Pancreas (tissue), 10 donors: ENCODE measurements at regions not wholly inside any gene's neighbourhood (a gene's known extent, or its start where the extent isn't known, plus 50 kb on each side); places are given as distances from the start of the nearest gene placed in this dataset.
"Not testable (repeated sequence)": the region's sequence is repeated elsewhere in the genome, so short reads cannot be mapped to it uniquely, and the experiment has no call there.

Source experiments
- ATAC-seq, 4 donors: fragments of 200-7000 bp; cut with Tn5 transposase; one replicate each; pipeline versions ENCODE4 v1.8.0 to v1.9.1; 2020; ENCODE audit warnings: mild to moderate bottlenecking in 4 of 4, moderate library complexity in 4 of 4
- DNase-seq, 6 donors: peaks; one replicate each; pipeline ENCODE4 v3.0.0-alpha.2; 2020
- FAIRE-seq: peaks from 2 replicates; lab custom pipeline; 2012; peaks lifted over from hg19 to GRCh38; lab: Jason Lieb, UNC
- H3K27ac ChIP-seq, 4 donors: fragments of 200-600 bp; sonication (generic); 1 replicate in 3 of 4; 2 replicates in 1 of 4; pipeline versions ENCODE4 v1.5.0 to v1.8.0; 2020
- H3K27me3 ChIP-seq, 4 donors: fragments of 200-600 bp; one replicate each; pipeline ENCODE4 v1.8.0; 2021
- H3K36me3 ChIP-seq, 3 donors: fragments of 200-600 bp; sonication (generic) in 1 of 3; one replicate each; pipeline versions ENCODE4 v1.5.0 to v1.8.0; 2020 to 2021
- H3K4me1 ChIP-seq, 3 donors: fragments of 200-600 bp; one replicate each; pipeline ENCODE4 v1.8.0; 2021
- H3K4me3 ChIP-seq, 4 donors: fragments of 200-600 bp; sonication (generic) in 2 of 4; one replicate each; pipeline versions ENCODE4 v1.5.0 to v1.8.0; 2020 to 2021
- H3K9me3 ChIP-seq, 4 donors: fragments of 200-600 bp; one replicate each; pipeline ENCODE4 v1.8.0; 2021
- WGBS, 2 donors: extraction: QIAGEN DNeasy Blood & Tissue Kit; methylation state at CpG; one replicate each; pipeline ENCODE4 v1.1.7; 2013; 5-methylcytosine and 5-hydroxymethylcytosine counted together
- intact Hi-C, 3 donors: fragments of 100-400 bp; cut with DNase I; formaldehyde crosslinking; loops; one replicate each; pipeline versions ENCODE4 v1.11.1 to v1.14.2; 2022
- TF ChIP-seq, protein P1 (sequence below), 4 donors: fragments of 200-600 bp; sonication (generic) in 3 of 4; IDR thresholded peaks; one replicate each; pipeline versions ENCODE4 v1.5.0 to v1.8.0; 2021; ENCODE audit warnings: antibody characterized with exemption in 4 of 4
- donor health status: healthy with polysubstance abuse.
- donor health status: DM: no; HTN: no; CAD: no; lungs with moderate emphysema.
- donor health status: DM: no; HTN: no; CAD: no.
- donor health status: control.
- donor health status: control.
- donor health status: Bipolar disorder and iron deficiency.
- donor health status: DM: yes; HTN: yes; CAD: no.
- donor health status: DM: no; HTN: no; CAD: no.
- donor health status: DM: no; HTN: no; CAD: no.
- donor health status: DM: yes; HTN: yes; CAD: no.

DNA sequence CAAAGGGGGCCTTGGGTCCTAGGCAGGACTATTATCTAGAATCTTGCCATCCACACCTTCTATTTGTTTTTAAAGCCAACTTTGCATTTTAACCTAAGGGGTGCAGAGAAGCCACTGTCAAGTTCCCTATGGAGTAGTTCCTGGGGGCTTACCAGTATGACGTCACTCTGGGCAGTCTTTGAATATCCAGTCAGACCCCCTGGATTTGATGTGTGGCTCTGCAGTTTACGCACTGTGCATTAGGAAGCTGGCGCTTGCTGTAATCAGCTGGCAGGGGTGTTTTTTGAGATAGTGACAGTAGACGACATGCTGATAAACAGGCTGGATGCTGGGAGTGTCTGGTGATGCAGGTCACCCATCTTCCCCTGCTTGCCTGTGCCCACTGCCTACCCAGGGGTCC, 892.7 kb upstream of the ZNF722 start:
- TF ChIP-seq, protein P1, sequence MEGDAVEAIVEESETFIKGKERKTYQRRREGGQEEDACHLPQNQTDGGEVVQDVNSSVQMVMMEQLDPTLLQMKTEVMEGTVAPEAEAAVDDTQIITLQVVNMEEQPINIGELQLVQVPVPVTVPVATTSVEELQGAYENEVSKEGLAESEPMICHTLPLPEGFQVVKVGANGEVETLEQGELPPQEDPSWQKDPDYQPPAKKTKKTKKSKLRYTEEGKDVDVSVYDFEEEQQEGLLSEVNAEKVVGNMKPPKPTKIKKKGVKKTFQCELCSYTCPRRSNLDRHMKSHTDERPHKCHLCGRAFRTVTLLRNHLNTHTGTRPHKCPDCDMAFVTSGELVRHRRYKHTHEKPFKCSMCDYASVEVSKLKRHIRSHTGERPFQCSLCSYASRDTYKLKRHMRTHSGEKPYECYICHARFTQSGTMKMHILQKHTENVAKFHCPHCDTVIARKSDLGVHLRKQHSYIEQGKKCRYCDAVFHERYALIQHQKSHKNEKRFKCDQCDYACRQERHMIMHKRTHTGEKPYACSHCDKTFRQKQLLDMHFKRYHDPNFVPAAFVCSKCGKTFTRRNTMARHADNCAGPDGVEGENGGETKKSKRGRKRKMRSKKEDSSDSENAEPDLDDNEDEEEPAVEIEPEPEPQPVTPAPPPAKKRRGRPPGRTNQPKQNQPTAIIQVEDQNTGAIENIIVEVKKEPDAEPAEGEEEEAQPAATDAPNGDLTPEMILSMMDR (IDR thresholded peaks at IDR 0.05), result no peak
- H3K36me3 ChIP-seq, result no peaks in the 10 kb centered on the region
- no peak for FAIRE-seq
- H3K4me1 ChIP-seq, result no peaks in the 10 kb centered on the region
- no peak for ATAC-seq
- DNase-seq, result no peak
- 65 to 68% methylated on average over 4 of the region's 4 CpGs for WGBS, 2 donors
- no peak overlapping the region for H3K4me3 ChIP-seq
- H3K9me3 ChIP-seq, result no peaks in the 10 kb centered on the region
- intact Hi-C loops, result no loop called here
- H3K27ac ChIP-seq, result no peak overlapping the region
- no peaks in the 10 kb centered on the region for H3K27me3 ChIP-seq

DNA sequence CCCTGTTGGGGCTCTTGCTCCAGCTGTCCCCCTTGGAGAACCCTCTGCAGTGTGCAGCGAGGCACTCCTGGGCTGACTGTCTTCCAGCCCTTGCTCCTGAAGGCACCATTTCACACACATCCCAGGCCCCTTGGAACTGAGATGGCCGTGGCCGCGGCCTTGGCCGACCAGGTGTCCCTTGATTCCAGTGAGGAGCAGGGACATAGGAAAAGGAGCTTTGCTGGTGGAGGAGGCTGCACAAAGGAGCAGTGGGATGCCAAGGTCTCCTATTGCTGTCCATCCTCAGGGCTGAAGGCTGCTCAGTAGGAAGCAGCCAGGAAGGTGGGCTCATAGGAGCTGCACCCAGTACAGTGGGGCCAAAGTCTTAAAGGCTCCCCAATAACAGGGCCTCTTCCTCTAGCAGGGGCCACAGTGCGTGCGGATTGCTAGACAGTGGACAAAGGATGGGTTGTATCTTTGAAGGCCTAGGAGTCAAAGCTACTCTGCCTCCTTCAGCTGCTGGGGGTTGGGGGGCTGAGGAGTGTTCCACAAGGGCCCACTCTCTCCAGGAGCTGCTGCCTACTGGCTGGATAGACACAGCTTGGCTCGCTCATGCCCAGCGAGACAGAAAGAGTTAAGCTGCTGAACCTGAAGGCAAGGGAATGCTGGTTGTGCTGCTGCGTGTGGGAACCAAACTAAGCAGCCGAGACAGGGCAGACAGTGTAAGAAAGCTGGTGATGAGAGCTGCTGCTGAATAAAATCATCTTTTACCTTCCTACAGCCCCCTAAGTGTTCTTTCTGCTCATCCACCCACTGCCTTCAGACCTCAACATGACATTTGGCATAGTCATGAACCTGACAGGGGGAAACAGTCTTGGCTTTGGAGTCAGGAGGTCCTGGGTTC, 891.9 kb upstream of the ZNF722 start:
- WGBS, 2 donors, result 61 to 62% methylated on average over 11 of the region's 11 CpGs
- Histone ChIP-seq H3K9me3 (no peaks in the 10 kb centered on the region), H3K27ac (no peak overlapping the region), H3K4me3 (no peak overlapping the region), H3K27me3 (no peaks in the 10 kb centered on the region), H3K4me1 (no peaks in the 10 kb centered on the region), H3K36me3 (no peaks in the 10 kb centered on the region)
- TF ChIP-seq, protein P1 (IDR thresholded peaks at IDR 0.05), result no peak
- DNase-seq, result peak in 1 of 6 donors; percentile 30
- intact Hi-C loops, result no loop called here
- no peak for ATAC-seq
- no peak for FAIRE-seq

DNA sequence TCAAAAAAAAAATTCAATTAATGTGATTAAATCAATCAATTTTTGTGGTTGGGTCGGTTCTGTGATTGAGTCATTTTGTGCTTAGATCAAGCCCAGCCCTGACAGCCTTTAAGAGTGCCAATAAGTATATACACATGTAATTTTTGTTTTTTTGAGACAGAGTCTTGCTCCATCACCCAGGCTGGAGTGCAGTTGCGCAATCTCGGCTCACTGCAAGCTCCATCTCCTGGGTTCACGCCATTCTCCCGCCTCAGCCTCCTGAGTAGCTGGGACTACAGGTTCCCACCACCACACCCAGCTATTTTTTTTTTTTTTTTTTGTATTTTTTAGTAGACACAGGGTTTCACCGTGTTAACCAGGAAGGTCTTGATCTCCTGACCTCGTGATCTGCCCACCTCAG, 887.1 kb upstream of the ZNF722 start:
- DNase-seq, H3K27me3 ChIP-seq, H3K9me3 ChIP-seq, H3K27ac ChIP-seq, intact Hi-C loops, ATAC-seq, H3K4me1 ChIP-seq, H3K4me3 ChIP-seq, FAIRE-seq, H3K36me3 ChIP-seq: not testable (repeated sequence)
- WGBS, 2 donors, result 53 to 66% methylated on average over 7 of the region's 7 CpGs

DNA sequence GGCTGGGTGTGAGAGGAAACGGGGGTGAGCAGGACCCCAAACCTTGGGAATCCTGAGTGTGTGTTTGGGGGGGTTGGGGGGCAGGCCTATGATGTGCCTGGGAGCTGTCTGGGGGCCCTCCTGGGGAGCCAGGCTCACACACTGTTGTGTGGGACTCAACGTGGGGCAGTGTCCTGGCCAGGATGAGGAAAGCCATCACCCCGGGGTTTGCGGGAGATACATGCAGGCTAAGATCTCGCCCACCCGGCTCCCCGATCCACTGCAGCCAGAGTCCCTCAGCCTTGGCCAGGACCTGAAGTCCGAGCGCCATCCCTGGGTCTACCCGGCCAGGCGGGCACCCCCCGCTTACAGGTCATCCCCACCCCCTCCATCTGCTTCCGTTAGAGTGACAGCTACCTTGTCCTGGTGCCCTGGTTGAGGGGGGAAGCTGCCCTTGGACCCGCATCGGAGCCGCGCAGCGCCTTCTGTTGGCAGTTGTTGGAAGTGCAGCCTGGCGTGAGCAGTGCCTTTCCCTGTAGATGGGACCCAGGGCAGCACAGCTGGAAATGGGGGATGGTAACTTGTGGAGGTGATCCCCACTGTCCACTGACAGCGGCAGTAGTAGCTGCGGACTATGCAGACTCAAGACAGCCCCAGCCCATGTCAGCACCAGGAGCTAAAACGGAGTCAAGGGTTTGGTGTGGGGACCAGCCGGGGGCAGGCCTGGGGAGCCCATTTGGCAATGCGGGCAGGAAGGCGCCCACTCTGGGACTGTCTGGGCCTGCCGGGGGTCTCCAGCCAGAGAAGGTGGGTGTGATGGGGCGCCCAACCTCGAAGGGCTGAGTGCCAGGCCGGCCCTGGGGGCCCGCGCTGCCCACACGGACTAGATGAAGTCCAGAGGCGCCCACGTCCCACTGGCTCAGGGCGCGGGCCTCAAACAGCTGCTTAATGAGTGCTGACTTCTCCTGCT, 885.6 kb upstream of the ZNF722 start:
- no peaks in the 10 kb centered on the region for H3K4me1 ChIP-seq
- TF ChIP-seq, protein P1 (IDR thresholded peaks at IDR 0.05), result no peak
- intact Hi-C loops, result no loop called here
- ATAC-seq, result no peak
- FAIRE-seq, result no peak
- H3K27ac ChIP-seq, result no peak overlapping the region
- 75 to 83% methylated on average over 31 to 36 of the region's 36 CpGs for WGBS, 2 donors
- no peaks in the 10 kb centered on the region for H3K36me3 ChIP-seq
- no peaks in the 10 kb centered on the region for H3K27me3 ChIP-seq
- H3K4me3 ChIP-seq, result no peak overlapping the region
- H3K9me3 ChIP-seq, result no peaks in the 10 kb centered on the region
- peak in 1 of 6 donors; percentile 63 for DNase-seq

DNA sequence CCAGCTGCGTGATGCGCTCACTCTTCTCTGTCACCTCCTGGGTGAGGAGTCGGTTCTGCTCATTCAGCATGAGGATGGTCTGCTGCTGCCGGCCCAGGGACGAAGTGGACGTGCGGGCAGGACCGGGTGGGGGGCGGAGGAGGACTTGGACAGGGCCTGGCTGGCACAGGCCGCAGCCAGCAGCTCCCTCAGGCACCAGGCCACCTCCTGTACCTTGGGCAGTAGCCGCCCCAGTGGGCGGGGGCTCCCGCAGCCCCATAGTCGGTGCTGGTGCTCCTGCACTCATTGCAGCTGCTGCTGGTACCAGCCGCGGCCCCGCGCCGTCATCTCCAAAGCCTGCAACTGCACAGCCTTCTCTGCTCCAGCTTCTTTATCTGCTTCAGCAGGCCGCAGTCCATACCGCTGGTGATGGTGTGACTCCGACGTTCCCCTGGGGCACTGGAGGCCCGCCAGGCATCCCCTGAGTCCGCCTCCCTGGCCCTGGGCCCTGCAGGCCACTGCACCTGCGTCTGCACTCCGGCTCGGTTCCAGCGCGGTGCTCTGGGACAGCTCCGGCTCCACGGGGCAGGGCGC, 884.9 kb upstream of the ZNF722 start:
- H3K4me1 ChIP-seq, result no peaks in the 10 kb centered on the region
- FAIRE-seq (no peak), ATAC-seq (no peak), DNase-seq (peak in 2 of 6 donors; percentile 49 to 73)
- intact Hi-C loops, result no loop called here
- H3K36me3 ChIP-seq, result no peaks in the 10 kb centered on the region
- no peak overlapping the region for H3K4me3 ChIP-seq
- no peaks in the 10 kb centered on the region for H3K9me3 ChIP-seq
- H3K27me3 ChIP-seq, result no peaks in the 10 kb centered on the region
- H3K27ac ChIP-seq, result no peak overlapping the region
- WGBS, 2 donors, result 68 to 70% methylated on average over 27 to 33 of the region's 33 CpGs
- TF ChIP-seq, protein P1 (IDR thresholded peaks at IDR 0.05), result no peak
